WTC11 (cell line): ENCODE measurements at regions not wholly inside any gene's neighbourhood (a gene's known extent, or its start where the extent isn't known, plus 50 kb on each side); places are given as distances from the start of the nearest gene placed in this dataset.

ENCODE experiments used
- ATAC-seq: fragments of 200-7000 bp; cut with Tn5 transposase; 2 replicates; pipeline ENCODE4 v1.10.0; 2021; ENCODE audit warnings: mild to moderate bottlenecking, moderate library complexity
- CTCF ChIA-PET: fragments of 300-600 bp; sonication (Branson Sonifier 250); formaldehyde crosslinking; loops from one replicate; lab custom pipeline; 2021; ENCODE audit warnings: antibody characterized with exemption; lab: Charles Lee
- POLR2A ChIA-PET: fragments of 350-600 bp; sonication (Branson Sonifier 250); formaldehyde crosslinking; loops from one replicate; lab custom pipeline; 2021; ENCODE audit warnings: antibody characterized with exemption; lab: Charles Lee
- DNase-seq: peaks from one replicate; pipeline ENCODE4 v3.0.0; 2021; ENCODE audit warnings: low spot score
- H3K27ac Mint-ChIP-seq: 2 replicates; pipeline ENCODE4 v1.8.0; 2021; ENCODE audit warnings: mixed read lengths
- H3K27me3 Mint-ChIP-seq: 2 replicates; pipeline ENCODE4 v1.8.0; 2021; ENCODE audit warnings: low read depth, mild to moderate bottlenecking, moderate library complexity, mixed read lengths
- H3K36me3 Mint-ChIP-seq: 2 replicates; pipeline ENCODE4 v1.8.0; 2021; ENCODE audit warnings: mixed read lengths
- H3K4me1 Mint-ChIP-seq: 2 replicates; pipeline ENCODE4 v1.8.0; 2022; ENCODE audit warnings: mixed read lengths
- H3K4me3 Mint-ChIP-seq: 2 replicates; pipeline ENCODE4 v1.8.0; 2021; ENCODE audit warnings: mild to moderate bottlenecking, moderate library complexity, mixed read lengths
- H3K9me3 Mint-ChIP-seq: 2 replicates; pipeline ENCODE4 v1.8.0; 2021; ENCODE audit warnings: mixed read lengths
- ATF6 ChIP-seq: sonication (generic); formaldehyde crosslinking; IDR thresholded peaks from 2 replicates; pipeline ENCODE4 v1.8.1; 2023; ENCODE audit warnings: mild to moderate bottlenecking, missing genetic modification reagents
- CDX4 ChIP-seq: fragments of 250-450 bp; sonication (Bioruptor Pico); IDR thresholded peaks from 2 replicates; pipeline ENCODE4 v1.9.0; 2021; ENCODE audit warnings: moderate library complexity, mild to moderate bottlenecking, inconsistent platforms, borderline replicate concordance
- E2F4 ChIP-seq: sonication (generic); formaldehyde crosslinking; IDR thresholded peaks from 2 replicates; pipeline ENCODE4 v1.8.1; 2022; ENCODE audit warnings: low read depth, mild to moderate bottlenecking, moderate library complexity, missing genetic modification reagents, borderline replicate concordance
- ERG ChIP-seq: fragments of 250-450 bp; sonication (Bioruptor Pico); IDR thresholded peaks from 2 replicates; pipeline ENCODE4 v1.8.0; 2021; ENCODE audit warnings: mild to moderate bottlenecking
- FOXP4 ChIP-seq: sonication (generic); formaldehyde crosslinking; IDR thresholded peaks from 2 replicates; pipeline ENCODE4 v1.8.0; 2022; ENCODE audit warnings: mild to moderate bottlenecking, missing genetic modification reagents
- GRHL2 ChIP-seq: fragments of 250-450 bp; sonication (Bioruptor Pico); IDR thresholded peaks from 2 replicates; pipeline ENCODE4 v1.8.0; 2022; ENCODE audit warnings: mild to moderate bottlenecking, moderate library complexity; ENCODE audit not compliant: insufficient replicate concordance, severe bottlenecking
- HMGXB4 ChIP-seq: sonication (generic); formaldehyde crosslinking; IDR thresholded peaks from 2 replicates; pipeline ENCODE4 v1.8.1; 2023; ENCODE audit warnings: mild to moderate bottlenecking, moderate library complexity, missing genetic modification reagents
- IRF1 ChIP-seq: sonication (generic); formaldehyde crosslinking; IDR thresholded peaks from 2 replicates; pipeline ENCODE4 v1.8.0; 2023; ENCODE audit warnings: missing genetic modification reagents
- JUN ChIP-seq: sonication (generic); formaldehyde crosslinking; IDR thresholded peaks from 2 replicates; pipeline ENCODE4 v1.8.0; 2023; ENCODE audit warnings: mild to moderate bottlenecking, missing genetic modification reagents
- NR2C2 ChIP-seq: sonication (generic); formaldehyde crosslinking; IDR thresholded peaks from 2 replicates; pipeline ENCODE4 v1.8.0; 2022; ENCODE audit warnings: mild to moderate bottlenecking, missing genetic modification reagents
- NR3C1 ChIP-seq: sonication (generic); formaldehyde crosslinking; conservative IDR thresholded peaks from 2 replicates; pipeline ENCODE4 v1.8.1; 2023; ENCODE audit warnings: low read depth, mild to moderate bottlenecking, missing genetic modification reagents
- PREB ChIP-seq: sonication (generic); formaldehyde crosslinking; IDR thresholded peaks from 2 replicates; pipeline ENCODE4 v1.8.1; 2022; ENCODE audit warnings: mild to moderate bottlenecking, missing genetic modification reagents, moderate library complexity, borderline replicate concordance
- RELA ChIP-seq: sonication (generic); formaldehyde crosslinking; IDR thresholded peaks from 2 replicates; pipeline ENCODE4 v1.8.1; 2022; ENCODE audit warnings: missing genetic modification reagents, mild to moderate bottlenecking, borderline replicate concordance
- SOX15 ChIP-seq: fragments of 250-450 bp; sonication (Bioruptor Pico); IDR thresholded peaks from 2 replicates; pipeline ENCODE4 v1.9.0; 2021; ENCODE audit warnings: mild to moderate bottlenecking
- TEAD4 ChIP-seq: sonication (generic); formaldehyde crosslinking; IDR thresholded peaks from 2 replicates; pipeline ENCODE4 v1.8.0; 2022; ENCODE audit warnings: mild to moderate bottlenecking, missing genetic modification reagents
- ZBTB43 ChIP-seq: sonication (generic); formaldehyde crosslinking; IDR thresholded peaks from 2 replicates; pipeline ENCODE4 v1.8.1; 2023; ENCODE audit warnings: mild to moderate bottlenecking, missing genetic modification reagents
- ZSCAN18 ChIP-seq: fragments of 250-450 bp; sonication (Bioruptor Pico); IDR thresholded peaks from 2 replicates; pipeline ENCODE4 v2.1.2; 2022; ENCODE audit warnings: mild to moderate bottlenecking, moderate library complexity

- no peak for TF ChIP-seq ZSCAN18 (CRISPR knock-in tag)
- no peak for TF ChIP-seq NR2C2 (CRISPR knock-in tag)
- TF ChIP-seq HMGXB4 (CRISPR knock-in tag), result no peak
- no peak for TF ChIP-seq CDX4 (CRISPR knock-in tag)
- no peak for TF ChIP-seq IRF1
- no peak for TF ChIP-seq GRHL2 (CRISPR knock-in tag)
- TF ChIP-seq JUN (CRISPR knock-in tag), result no peak
- no peak for TF ChIP-seq SOX15
Measured at GRCh38 chr10:44202952-44203351, 181.9 kb downstream of the CXCL12 start (continued).

- ATAC-seq, result no peak
- TF ChIP-seq E2F4 (CRISPR knock-in tag) (no peak), ERG (no peak), NR3C1 (CRISPR knock-in tag) (no peak), FOXP4 (no peak), RELA (CRISPR knock-in tag) (no peak), PREB (CRISPR knock-in tag) (no peak), ATF6 (CRISPR knock-in tag) (no peak), TEAD4 (no peak), ZBTB43 (no peak)
- TF ChIP-seq, all 79 proteins: peak for 0
- POLR2A ChIA-PET, result no interaction called here
- no peak for DNase-seq
- peaks cover 18% of the 10 kb centered on the region for H3K9me3 Mint-ChIP-seq
- H3K4me1 Mint-ChIP-seq, result peaks cover 9% of the 10 kb centered on the region
- no peak overlapping the region for H3K4me3 Mint-ChIP-seq
- CTCF ChIA-PET, result no interaction called here
- H3K27ac Mint-ChIP-seq, result no peak overlapping the region
- H3K27me3 Mint-ChIP-seq, result no peaks in the 10 kb centered on the region
- peaks cover 9% of the 10 kb centered on the region for H3K36me3 Mint-ChIP-seq
Measured at GRCh38 chr10:44201656-44202055, 183.2 kb downstream of the CXCL12 start.
